HS-5 (cell line): ENCODE measurements at regions not wholly inside any gene's neighbourhood (a gene's known extent, or its start where the extent isn't known, plus 50 kb on each side); places are given as distances from the start of the nearest gene placed in this dataset.

Experiments used
- DNase-seq: peaks from one replicate; pipeline ENCODE4 v3.0.0-alpha.2; 2012; ENCODE audit warnings: low read depth

- DNase-seq, result no peak
Observed at GRCh38 chrX:40485102-40485826, 95.5 kb upstream of the ATP6AP2 start.

- DNase-seq, result no peak
Observed at GRCh38 chrX:40484408-40485091, 96.2 kb upstream of the ATP6AP2 start.

DNA sequence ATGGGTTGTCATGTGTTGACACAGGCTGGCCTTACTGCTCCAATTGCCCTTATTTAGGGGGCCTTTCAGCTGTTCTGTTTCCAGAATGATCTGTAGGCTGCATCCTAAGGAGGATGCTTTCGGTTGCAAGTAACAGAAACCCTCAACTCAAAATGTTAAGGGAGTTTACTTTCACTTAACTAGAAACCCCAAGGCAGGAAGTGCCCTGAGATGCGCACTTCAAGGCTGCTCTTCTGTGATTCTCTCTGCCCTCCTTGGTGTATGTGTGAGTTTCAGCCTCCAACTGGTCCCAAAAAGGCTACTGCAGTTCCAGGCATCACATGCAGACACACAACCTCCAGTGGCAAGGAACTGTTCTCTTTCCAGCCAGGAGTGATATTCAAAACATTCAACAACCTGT, 97.3 kb upstream of the ATP6AP2 start:
- DNase-seq, result no peak

GRCh38 chrX:40479777-40480318, 100.9 kb upstream of the ATP6AP2 start:
- DNase-seq, result no peak

DNA sequence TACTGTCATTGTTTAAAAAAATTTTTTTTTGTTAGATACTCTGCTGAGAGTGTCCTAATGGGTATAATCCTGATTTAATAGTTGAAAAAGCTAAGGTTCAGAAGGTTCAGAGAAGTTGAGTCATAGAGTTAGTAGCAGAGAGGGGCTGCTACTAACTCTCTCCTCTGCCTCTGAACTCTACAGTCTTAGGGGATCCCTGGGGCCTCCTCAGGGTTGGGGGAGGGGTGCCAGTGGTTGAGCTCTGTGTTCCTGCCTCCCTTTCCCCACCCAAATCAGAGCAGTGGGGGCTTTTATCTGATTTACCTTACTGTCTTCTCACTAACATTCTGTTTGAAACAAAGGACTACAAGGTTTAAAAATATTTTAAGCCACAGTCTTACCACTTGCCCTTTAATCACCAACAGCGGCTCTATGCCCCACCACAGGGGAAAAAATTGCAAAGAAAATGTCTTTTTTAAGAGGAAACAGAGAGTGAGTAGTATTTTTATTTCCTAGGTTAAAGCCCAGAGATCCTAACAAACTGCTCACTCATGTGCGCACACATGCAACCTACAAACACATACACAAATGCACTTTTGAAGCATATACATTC, 102.2 kb upstream of the ATP6AP2 start:
- no peak for DNase-seq

GRCh38 chrX:40476958-40477357, 103.8 kb upstream of the ATP6AP2 start:
- DNase-seq, result no peak

DNA sequence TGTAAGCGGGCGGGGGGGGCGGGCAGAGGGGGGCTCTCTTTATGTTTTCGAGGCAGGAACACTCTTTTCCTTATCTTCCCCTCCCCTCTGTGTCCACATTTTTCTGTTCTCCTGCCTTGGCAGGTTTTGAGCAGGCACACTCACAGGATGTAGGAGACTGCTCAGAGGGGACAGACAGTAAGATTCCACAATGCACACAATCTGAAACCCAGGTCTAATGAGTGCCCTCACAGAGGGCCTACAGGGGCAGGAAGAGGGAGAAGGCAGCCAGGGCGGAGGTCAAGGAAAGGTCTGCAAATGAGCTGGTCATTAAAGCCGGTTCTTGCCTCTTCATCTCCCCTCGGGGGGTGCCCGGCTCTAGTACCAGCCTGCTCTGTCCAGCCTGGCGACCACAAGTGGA, 106.1 kb upstream of the ATP6AP2 start:
- DNase-seq, result no peak

- DNase-seq, result no peak
Observed at GRCh38 chrX:40474205-40474626, 106.6 kb upstream of the ATP6AP2 start.

DNA sequence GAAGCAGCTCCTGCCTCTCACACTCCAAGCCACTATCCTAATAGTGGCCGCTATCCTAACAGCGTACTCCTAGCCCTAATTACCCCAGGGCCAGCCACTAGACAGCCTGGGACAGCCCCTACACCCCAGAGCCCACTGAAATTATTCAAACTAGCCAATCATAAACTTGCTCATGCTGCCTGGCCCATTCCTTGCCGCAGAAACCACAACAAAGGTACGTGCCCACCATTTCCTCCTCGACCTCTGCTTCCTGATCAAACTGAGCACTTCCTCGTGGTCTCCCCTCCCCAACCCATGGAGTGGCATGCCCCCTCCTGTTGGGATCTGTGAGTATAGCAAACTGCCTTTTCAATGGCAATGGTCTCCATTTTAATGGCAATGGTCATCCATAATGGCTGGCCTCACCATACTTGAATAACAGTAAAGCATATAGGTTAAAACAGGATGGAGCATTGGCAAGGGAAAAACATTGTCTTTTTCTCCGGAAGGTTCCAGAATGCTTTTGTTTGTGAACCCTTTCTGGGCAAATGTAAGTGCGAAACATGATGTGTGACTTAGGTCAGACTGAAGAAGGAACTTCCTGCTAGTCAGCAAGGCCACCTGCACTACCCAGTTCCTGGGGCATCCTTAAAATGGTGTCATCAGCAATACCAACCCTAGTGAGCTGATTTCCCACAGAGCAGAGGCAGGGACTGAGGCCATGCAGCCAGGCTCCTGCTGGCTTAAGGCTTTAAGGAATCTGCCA, 107.1 kb upstream of the ATP6AP2 start:
- DNase-seq, result no peak

GRCh38 chrX:40471965-40472648, 108.7 kb upstream of the ATP6AP2 start:
- no peak for DNase-seq

- no peak for DNase-seq
Observed at GRCh38 chrX:40470830-40471429, 109.8 kb upstream of the ATP6AP2 start.

DNA sequence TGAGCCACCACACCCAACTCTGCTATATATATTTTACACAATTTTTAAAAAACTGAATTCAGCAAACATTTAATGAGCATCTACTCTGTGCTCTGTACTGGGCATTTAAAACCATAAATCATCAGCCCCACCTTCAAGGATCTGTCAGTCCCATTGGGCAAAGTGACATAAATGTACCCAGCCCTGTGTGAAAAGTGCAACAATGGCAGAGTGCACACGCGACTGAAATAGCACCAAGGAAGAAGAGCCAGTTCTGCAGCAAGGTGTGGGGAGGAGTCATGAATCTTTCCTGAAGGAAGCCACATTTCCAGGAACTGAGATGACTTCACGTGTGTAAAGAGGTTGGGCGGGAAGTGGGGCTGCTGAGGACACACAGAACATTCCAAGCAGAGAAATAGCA, 111.5 kb upstream of the ATP6AP2 start:
- DNase-seq, result no peak

DNA sequence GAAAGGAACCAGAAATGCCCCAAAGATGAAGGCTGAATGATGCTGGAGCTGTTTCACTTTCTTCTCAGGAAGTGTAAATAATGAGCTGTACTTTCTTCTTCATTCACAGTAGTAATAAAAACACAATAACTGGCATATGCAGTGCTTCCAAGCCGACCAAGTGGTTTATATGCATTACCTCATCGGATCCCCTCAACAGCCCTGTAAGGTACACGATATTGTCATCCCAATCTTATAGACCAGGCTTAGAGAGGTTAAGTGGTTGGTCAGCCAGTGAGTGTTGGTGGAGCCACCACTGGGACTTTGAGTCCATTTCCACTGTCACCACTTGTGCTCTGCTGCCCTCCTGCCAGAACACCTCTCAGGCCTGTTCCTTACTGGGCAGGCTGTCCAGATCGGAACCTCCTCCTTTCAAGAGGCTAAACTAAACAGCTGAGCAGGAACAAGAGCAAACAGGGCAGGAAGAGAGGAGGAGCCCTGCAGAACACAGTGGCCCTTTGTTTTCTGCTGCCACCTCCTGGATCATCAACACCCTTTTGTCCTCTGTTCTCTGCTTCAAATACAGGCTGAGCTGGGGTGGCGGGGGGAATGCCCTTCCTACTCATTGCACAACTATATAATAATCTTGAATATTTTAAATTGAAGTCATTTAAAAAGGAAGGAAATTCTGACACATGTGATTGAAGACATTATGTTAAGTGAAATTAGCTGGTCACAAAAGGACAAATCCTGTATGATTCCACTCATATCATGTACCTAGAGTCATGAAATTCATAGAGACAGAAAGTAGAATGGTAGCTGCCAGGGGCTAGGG, 112.5 kb upstream of the ATP6AP2 start:
- DNase-seq, result no peak

DNA sequence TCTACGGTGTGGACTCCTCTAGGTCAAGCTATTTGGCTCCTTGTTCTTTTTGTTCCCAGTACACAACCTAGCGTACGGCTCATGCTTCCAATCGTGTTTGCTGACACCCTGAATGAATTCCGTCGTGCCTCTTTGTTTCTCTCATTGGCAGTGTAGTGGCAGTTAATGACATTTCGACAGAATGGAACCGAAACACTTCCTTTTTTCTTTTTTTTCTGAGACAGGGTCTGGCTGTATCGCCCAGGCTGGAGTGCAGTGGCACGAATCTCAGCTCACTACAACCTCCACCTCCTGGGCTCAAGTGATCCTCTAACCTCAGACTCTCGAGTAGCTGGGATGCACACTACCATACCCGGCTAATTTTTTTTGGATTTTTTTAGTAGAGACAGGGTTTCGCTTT, 113.3 kb upstream of the ATP6AP2 start:
- DNase-seq, result no peak

DNA sequence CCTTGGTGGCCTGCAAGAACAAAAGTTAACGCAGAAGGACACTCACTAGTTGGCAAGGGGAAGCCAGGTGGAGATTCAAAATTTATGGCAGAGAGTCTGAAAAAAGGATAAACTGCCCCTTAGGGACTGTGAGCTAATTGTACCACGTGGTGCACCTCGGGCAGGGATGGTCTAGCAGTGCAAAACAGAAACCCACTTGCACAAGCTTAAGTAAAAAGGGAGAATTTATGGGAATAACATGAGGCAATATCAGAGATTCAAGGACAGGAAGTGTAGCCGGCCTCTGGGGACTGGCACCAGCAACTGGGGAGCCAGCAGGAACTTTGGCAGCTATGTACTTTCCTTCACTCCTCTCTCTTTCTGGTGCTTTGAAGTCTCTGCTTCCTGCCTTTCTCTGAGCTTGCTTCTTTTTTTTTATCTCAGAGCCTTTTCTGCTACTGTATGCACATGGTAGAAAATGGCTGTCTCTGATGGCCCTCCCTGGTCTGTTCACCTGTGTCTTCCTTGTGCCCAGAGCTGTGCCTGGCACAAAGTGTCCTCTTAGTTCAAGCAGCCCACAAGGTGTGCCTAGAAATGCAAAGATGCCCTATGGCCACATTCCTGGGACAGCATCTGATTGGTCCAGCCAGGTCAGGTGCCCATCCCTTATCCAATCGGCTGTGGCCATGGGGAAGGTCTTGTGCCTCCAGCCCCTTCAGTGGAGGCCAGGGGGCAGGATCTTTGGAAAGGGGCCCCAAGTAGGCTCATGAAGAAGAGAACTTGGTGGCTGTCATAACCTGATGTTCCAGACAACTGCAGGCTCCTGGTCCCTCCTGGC, 114.8 kb upstream of the ATP6AP2 start:
- DNase-seq, result no peak

GRCh38 chrX:40462795-40463194, 118.0 kb upstream of the ATP6AP2 start:
- no peak for DNase-seq

- DNase-seq, result no peak
Observed at GRCh38 chrX:40460926-40461325, 119.8 kb upstream of the ATP6AP2 start.

DNA sequence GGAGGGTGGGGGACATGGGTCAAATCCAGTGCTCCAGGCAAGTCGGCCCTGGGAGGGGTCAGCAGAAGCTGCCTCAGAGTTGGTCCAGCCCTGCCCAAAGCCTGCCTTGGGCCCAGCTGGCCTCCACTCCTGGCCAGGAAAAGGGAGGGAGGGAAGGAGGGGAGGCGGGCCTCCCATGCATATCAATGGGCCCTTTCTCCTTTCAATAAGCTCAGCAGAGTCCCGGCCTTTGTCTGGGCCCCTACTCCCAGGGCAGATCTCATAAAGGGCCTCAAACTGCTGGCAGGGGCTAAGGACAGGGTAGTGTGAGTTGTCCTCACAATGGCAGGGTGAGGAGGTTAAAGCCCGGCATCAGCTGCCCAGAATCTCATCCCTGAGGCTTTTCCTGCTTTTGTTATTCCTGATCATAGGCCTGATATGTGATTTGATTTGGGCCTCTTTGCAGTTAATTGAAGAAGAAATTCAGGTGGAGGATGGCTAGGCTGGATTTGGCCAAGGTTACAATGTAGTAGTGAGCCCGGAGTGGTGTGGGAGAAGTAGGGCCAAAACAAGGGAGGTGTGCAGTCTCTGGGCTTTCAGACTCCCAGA, 121.1 kb upstream of the ATP6AP2 start:
- no peak for DNase-seq

- no peak for DNase-seq
Observed at GRCh38 chrX:40457406-40457805, 123.4 kb upstream of the ATP6AP2 start.
